Mesenchymal stem cell (in vitro differentiated cells and primary cell): ENCODE measurements at regions not wholly inside any gene's neighbourhood (a gene's known extent, or its start where the extent isn't known, plus 50 kb on each side); places are given as distances from the start of the nearest gene placed in this dataset.

Experiments used
- DNase-seq: peaks from one replicate; pipeline ENCODE4 v3.0.0-alpha.2; 2013
- H2AFZ ChIP-seq: one replicate; pipeline ENCODE4 v1.6.1; 2013; ENCODE audit warnings: low read depth, mild to moderate bottlenecking, control low read depth, inconsistent platforms, low read length, moderate library complexity
- H2AK5ac ChIP-seq: 2 replicates; pipeline ENCODE4 v1.6.1; 2013; ENCODE audit warnings: low read length, moderate library complexity, mild to moderate bottlenecking, inconsistent platforms; ENCODE audit not compliant: severe bottlenecking
- H2BK120ac ChIP-seq: one replicate; pipeline ENCODE4 v1.6.1; 2013; ENCODE audit warnings: low read depth, mild to moderate bottlenecking, inconsistent platforms, low read length, moderate library complexity
- H2BK12ac ChIP-seq, 2 experiments: one replicate each; pipeline ENCODE4 v1.6.1; 2013; ENCODE audit warnings: inconsistent platforms in 2 of 2, low read length in 2 of 2, mild to moderate bottlenecking in 2 of 2, moderate library complexity in 2 of 2, control low read depth in 1 of 2
- H2BK15ac ChIP-seq: one replicate; pipeline ENCODE4 v1.6.1; 2013; ENCODE audit warnings: mild to moderate bottlenecking, low read depth, inconsistent platforms; ENCODE audit not compliant: poor library complexity, severe bottlenecking
- H2BK5ac ChIP-seq: 2 replicates; pipeline ENCODE4 v1.6.1; 2013; ENCODE audit warnings: low read depth, mild to moderate bottlenecking, low read length, control low read depth, inconsistent platforms; ENCODE audit not compliant: poor library complexity, severe bottlenecking
- H3K14ac ChIP-seq, 2 experiments: one replicate each; pipeline ENCODE4 v1.6.1; 2013; ENCODE audit warnings: inconsistent platforms in 2 of 2, low read length in 2 of 2, control low read depth in 1 of 2, mild to moderate bottlenecking in 1 of 2, moderate library complexity in 1 of 2
- H3K18ac ChIP-seq, 2 experiments: one replicate each; pipeline ENCODE4 v1.6.1; 2013; ENCODE audit warnings: inconsistent platforms in 2 of 2, low read length in 2 of 2, control low read depth in 1 of 2, low read depth in 1 of 2, mild to moderate bottlenecking in 1 of 2
- H3K23ac ChIP-seq, 2 experiments: one replicate each; pipeline ENCODE4 v1.6.1; 2013; ENCODE audit warnings: inconsistent platforms in 2 of 2, low read length in 2 of 2, mild to moderate bottlenecking in 2 of 2, moderate library complexity in 2 of 2, control low read depth in 1 of 2
- H3K27ac ChIP-seq: 2 replicates; pipeline ENCODE4 v1.5.1; 2013; ENCODE audit warnings: mild to moderate bottlenecking, moderate library complexity, low read length, control low read depth, inconsistent platforms; ENCODE audit not compliant: poor library complexity, severe bottlenecking
- H3K27me3 ChIP-seq, 2 experiments: 2 replicates each; pipeline versions ENCODE4 v1.6.1 to v1.7.0; 2013; ENCODE audit warnings: low read length in 2 of 2, mild to moderate bottlenecking in 2 of 2, moderate library complexity in 2 of 2, control low read depth in 1 of 2, inconsistent platforms in 1 of 2; ENCODE audit not compliant: control insufficient read depth in 1 of 2, insufficient read depth in 1 of 2
- H3K36me3 ChIP-seq, 2 experiments: 2 replicates each; pipeline versions ENCODE4 v1.6.1 to v1.7.0; 2013; ENCODE audit warnings: low read length in 2 of 2, control low read depth in 1 of 2, inconsistent platforms in 1 of 2, low read depth in 1 of 2, mild to moderate bottlenecking in 1 of 2; ENCODE audit not compliant: insufficient read depth in 2 of 2, control insufficient read depth in 1 of 2
- H3K4ac ChIP-seq, 2 experiments: one replicate each; pipeline ENCODE4 v1.6.1; 2013; ENCODE audit warnings: inconsistent platforms in 2 of 2, low read length in 2 of 2, mild to moderate bottlenecking in 2 of 2, moderate library complexity in 2 of 2, control low read depth in 1 of 2, low read depth in 1 of 2
- H3K4me1 ChIP-seq: 2 replicates; pipeline ENCODE4 v1.6.1; 2013; ENCODE audit warnings: low read depth, low read length, control low read depth; ENCODE audit not compliant: control insufficient read depth, insufficient read depth
- H3K4me2 ChIP-seq: 2 replicates; pipeline ENCODE4 v1.6.1; 2013; ENCODE audit warnings: low read length, mild to moderate bottlenecking, inconsistent platforms; ENCODE audit not compliant: poor library complexity, severe bottlenecking
- H3K4me3 ChIP-seq, 2 experiments: 2 replicates each; pipeline versions ENCODE4 v1.5.1 to v1.7.0; 2013; ENCODE audit warnings: low read length in 2 of 2, mild to moderate bottlenecking in 2 of 2, control low read depth in 1 of 2, low read depth in 1 of 2; ENCODE audit not compliant: insufficient read depth in 1 of 2
- H3K79me1 ChIP-seq: replicated peaks from 2 replicates; pipeline ENCODE4 v1.6.1; 2013; ENCODE audit warnings: mild to moderate bottlenecking, control low read depth, low read length, inconsistent platforms; ENCODE audit not compliant: poor library complexity, severe bottlenecking
- H3K9ac ChIP-seq: 2 replicates; pipeline ENCODE4 v1.7.0; 2013; ENCODE audit warnings: mild to moderate bottlenecking, low read length, moderate library complexity
- H3K9me3 ChIP-seq: 2 replicates; pipeline ENCODE4 v1.7.0; 2013; ENCODE audit warnings: mild to moderate bottlenecking, low read length; ENCODE audit not compliant: control insufficient read depth
- H4K8ac ChIP-seq: one replicate; pipeline ENCODE4 v1.6.1; 2013; ENCODE audit warnings: inconsistent platforms, mild to moderate bottlenecking, low read length, moderate library complexity
- H4K91ac ChIP-seq: one replicate; pipeline ENCODE4 v1.6.1; 2013; ENCODE audit warnings: mild to moderate bottlenecking, low read length, inconsistent platforms
- WGBS: methylation state at CpG from one replicate; pipeline ENCODE4 v1.1.7; 2013; ENCODE audit warnings: mixed read lengths; 5-methylcytosine and 5-hydroxymethylcytosine counted together

DNA sequence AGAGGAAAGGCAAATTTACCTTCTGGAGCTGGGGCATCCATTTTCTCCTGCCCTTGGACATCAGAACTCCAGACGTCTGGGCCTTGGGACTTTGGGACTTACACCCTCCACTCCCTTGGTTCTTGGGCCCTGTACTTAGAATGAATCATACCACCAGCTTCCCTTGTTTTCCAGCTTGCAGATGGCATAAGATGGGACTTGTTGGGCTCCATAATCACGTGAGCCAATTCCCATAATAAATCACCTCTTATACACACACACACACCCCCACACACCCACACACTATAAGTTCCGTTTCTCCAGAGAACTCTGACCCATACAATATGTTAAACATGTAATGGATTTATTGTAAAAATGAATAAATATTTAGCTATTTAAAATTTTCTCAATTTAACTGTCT is 185.7 kb downstream of the GIPC2 start:
- Histone ChIP-seq H3K79me1 (no peaks in the 10 kb centered on the region), H3K36me3 (no peaks in the 10 kb centered on the region), H2BK15ac (no peak overlapping the region), H4K91ac (no peak overlapping the region), H3K27ac (no peak overlapping the region), H3K4me3 (no peak overlapping the region), H3K4ac (no peak overlapping the region), H2BK120ac (no peak overlapping the region), H2BK5ac (no peak overlapping the region), H2BK12ac (no peak overlapping the region), H2AFZ (no peak overlapping the region), H3K9me3 (peaks cover 11% of the 10 kb centered on the region), H3K9ac (no peak overlapping the region), H3K27me3 (no peaks in the 10 kb centered on the region), H3K4me2 (no peak overlapping the region), H2AK5ac (no peak overlapping the region), H3K4me1 (no peaks in the 10 kb centered on the region), H4K8ac (no peak overlapping the region), H3K14ac (no peak overlapping the region), H3K23ac (no peak overlapping the region), H3K18ac (no peak overlapping the region)
- 82% methylated on average over 2 of the region's 3 CpGs for WGBS
- no peak for DNase-seq

DNA sequence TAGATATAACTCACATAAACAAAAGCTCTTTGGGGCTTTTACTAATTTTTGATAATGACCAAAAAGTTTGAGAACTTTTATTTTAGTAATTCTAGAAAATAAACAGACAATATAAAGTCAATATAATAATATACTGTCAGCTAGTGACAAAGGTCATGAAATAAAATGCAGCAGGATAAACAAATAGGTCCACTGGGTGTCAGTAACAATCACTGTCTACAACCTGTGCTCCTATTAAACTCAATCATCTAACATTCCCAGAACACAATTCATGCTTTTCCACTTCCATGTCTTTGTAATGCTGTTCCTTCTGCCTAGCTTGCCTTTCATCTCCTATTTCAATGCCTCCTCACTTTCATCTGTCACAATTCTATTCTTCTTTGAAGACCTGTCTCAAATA is 186.1 kb downstream of the GIPC2 start:
- Histone ChIP-seq H3K4me2 (no peak overlapping the region), H3K14ac (no peak overlapping the region), H3K9me3 (peaks cover 8% of the 10 kb centered on the region), H2BK15ac (no peak overlapping the region), H3K4me1 (no peaks in the 10 kb centered on the region), H3K9ac (no peak overlapping the region), H2BK12ac (no peak overlapping the region), H4K8ac (no peak overlapping the region), H3K36me3 (no peaks in the 10 kb centered on the region), H3K4me3 (no peak overlapping the region), H2BK120ac (no peak overlapping the region), H2AFZ (no peak overlapping the region), H3K18ac (no peak overlapping the region), H3K27ac (no peak overlapping the region), H3K23ac (no peak overlapping the region), H4K91ac (no peak overlapping the region), H2BK5ac (no peak overlapping the region), H3K79me1 (no peaks in the 10 kb centered on the region), H3K4ac (no peak overlapping the region), H3K27me3 (no peaks in the 10 kb centered on the region), H2AK5ac (no peak overlapping the region)
- DNase-seq, result no peak

DNA sequence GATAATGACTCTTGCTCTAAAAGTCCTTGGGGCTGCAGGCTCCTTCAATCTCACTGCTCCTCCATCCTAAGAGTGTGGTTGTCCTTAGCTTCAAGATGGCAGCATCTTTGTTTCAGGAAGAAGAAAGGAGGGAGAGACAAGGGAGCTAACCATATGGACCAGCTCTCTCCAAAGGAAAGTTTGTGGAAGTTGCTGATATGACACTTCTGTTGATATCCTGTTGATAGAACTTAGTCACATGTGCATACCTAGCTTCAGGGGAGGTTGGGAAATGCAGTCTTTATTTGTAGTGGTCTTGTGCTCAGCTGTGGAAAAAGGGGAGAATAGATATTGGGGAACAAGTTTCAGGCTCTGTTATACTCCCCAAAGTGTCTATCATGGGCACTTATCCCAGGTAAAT is 186.9 kb downstream of the GIPC2 start:
- no peak overlapping the region for H3K4ac ChIP-seq
- no peak overlapping the region for H3K18ac ChIP-seq
- no peaks in the 10 kb centered on the region for H3K36me3 ChIP-seq
- no peak overlapping the region for H4K8ac ChIP-seq
- H2BK5ac ChIP-seq, result no peak overlapping the region
- H3K79me1 ChIP-seq, result no peaks in the 10 kb centered on the region
- no peak overlapping the region for H2AK5ac ChIP-seq
- no peak overlapping the region for H2BK120ac ChIP-seq
- H3K9ac ChIP-seq, result no peak overlapping the region
- no peak overlapping the region for H2AFZ ChIP-seq
- no peak overlapping the region for H3K27ac ChIP-seq
- H3K14ac ChIP-seq, result no peak overlapping the region
- H3K23ac ChIP-seq, result no peak overlapping the region
- H3K9me3 ChIP-seq, result peaks cover under 1% of the 10 kb centered on the region
- H2BK12ac ChIP-seq, result no peak overlapping the region
- H3K4me2 ChIP-seq, result no peak overlapping the region
- no peak overlapping the region for H4K91ac ChIP-seq
- no peak overlapping the region for H2BK15ac ChIP-seq
- H3K4me3 ChIP-seq, result no peak overlapping the region
- no peaks in the 10 kb centered on the region for H3K27me3 ChIP-seq
- DNase-seq, result no peak
- no peaks in the 10 kb centered on the region for H3K4me1 ChIP-seq

DNA sequence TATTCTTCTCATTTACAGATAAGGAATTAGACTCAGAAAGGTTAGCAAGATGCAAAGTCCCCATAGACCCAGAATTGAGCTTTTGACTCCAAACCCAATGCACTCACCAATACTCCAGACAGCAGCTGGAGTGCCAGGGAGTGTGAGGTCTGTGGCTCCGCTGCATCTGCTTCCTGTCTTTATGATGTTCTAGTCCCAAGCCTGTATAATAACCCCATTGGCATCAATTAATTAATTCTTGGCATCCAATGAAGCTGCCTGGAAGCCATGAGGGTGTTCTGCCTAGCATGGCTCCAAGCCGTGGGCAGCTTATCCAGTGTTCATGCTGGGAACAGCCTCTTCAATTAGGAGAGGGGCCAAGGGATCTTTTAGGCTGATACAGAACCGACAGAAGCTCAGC is 188.7 kb downstream of the GIPC2 start:
- no peak overlapping the region for H3K23ac ChIP-seq

More for the DNA sequence above, 188.7 kb downstream of the GIPC2 start:
- H3K14ac ChIP-seq, result no peak overlapping the region
- no peaks in the 10 kb centered on the region for H3K36me3 ChIP-seq
- H3K9me3 ChIP-seq, result no peaks in the 10 kb centered on the region
- no peak overlapping the region for H2BK120ac ChIP-seq
- DNase-seq, result no peak
- H3K18ac ChIP-seq, result no peak overlapping the region
- no peaks in the 10 kb centered on the region for H3K79me1 ChIP-seq
- H3K4me1 ChIP-seq, result no peaks in the 10 kb centered on the region
- no peak overlapping the region for H2AFZ ChIP-seq
- WGBS, result 44% methylated on average over 3 of the region's 3 CpGs
- H2AK5ac ChIP-seq, result no peak overlapping the region
- no peak overlapping the region for H4K91ac ChIP-seq
- H3K27ac ChIP-seq, result no peak overlapping the region
- H3K4me3 ChIP-seq, result no peak overlapping the region
- no peak overlapping the region for H4K8ac ChIP-seq
- no peak overlapping the region for H2BK12ac ChIP-seq
- H3K9ac ChIP-seq, result no peak overlapping the region
- no peak overlapping the region for H2BK15ac ChIP-seq
- H2BK5ac ChIP-seq, result no peak overlapping the region
- H3K4me2 ChIP-seq, result no peak overlapping the region
- H3K27me3 ChIP-seq, result no peaks in the 10 kb centered on the region
- no peak overlapping the region for H3K4ac ChIP-seq
